ENCODE measurements at regions not wholly inside any gene's neighbourhood (a gene's known extent, or its start where the extent isn't known, plus 50 kb on each side); places are given as distances from the start of the nearest gene placed in this dataset.
"Not testable (repeated sequence)": the region's sequence is repeated elsewhere in the genome, so short reads cannot be mapped to it uniquely, and the experiment has no call there.

- H3K9me3 ChIP-seq (ENCODE audit: low read depth) = no peaks in the 10 kb centered on the region
- H3K9ac ChIP-seq = no peak overlapping the region
- no peaks in the 10 kb centered on the region for H4K20me1 ChIP-seq (ENCODE audit: insufficient read depth)
- H3K36me3 ChIP-seq (ENCODE audit: low read depth) = no peaks in the 10 kb centered on the region
- H3K4me1 ChIP-seq (ENCODE audit: insufficient read depth) = no peaks in the 10 kb centered on the region
- no peak for DNase-seq
- no peaks in the 10 kb centered on the region for H3K79me2 ChIP-seq (ENCODE audit: insufficient read depth)
- in situ Hi-C loops (cut with MboI) = no loop called here
- no peak overlapping the region for H3K27ac ChIP-seq
- H3K27me3 ChIP-seq (replicated peaks; ENCODE audit: insufficient read depth) = no peaks in the 10 kb centered on the region
- no peaks in the 10 kb centered on the region for H3F3A ChIP-seq (ENCODE audit: insufficient read depth)
- no peak for TF ChIP-seq EZH2phosphoT487 (IDR thresholded peaks at IDR 0.05; ENCODE audit: insufficient read depth, low read depth)
- no peak for TF ChIP-seq EZH2 (IDR thresholded peaks at IDR 0.05; ENCODE audit: insufficient read depth, poor library complexity, severe bottlenecking)
- no peak overlapping the region for H2AFZ ChIP-seq
- no peaks in the 10 kb centered on the region for H3K9me2 ChIP-seq (ENCODE audit: insufficient read depth)
- H3K4me2 ChIP-seq (ENCODE audit: unreplicated experiment) = no peak overlapping the region
- 57 to 68% methylated on average over 5 of the region's 5 CpGs for WGBS, 2 experiments (ENCODE audit: low coverage in 1 of 2, low lambda C conversion rate in 2 of 2, missing lambda C conversion rate in 2 of 2)
- H3K4me3 ChIP-seq = no peak overlapping the region
Measured at GRCh38 chr3:20924646-20925385, 738.8 kb upstream of the SGO1 start.

GRCh38 chr3:20921112-20921511 is 735.1 kb upstream of the SGO1 start:
- not testable (repeated sequence) for H3K36me3 ChIP-seq (ENCODE audit: low read depth); H3K4me2 ChIP-seq (ENCODE audit: unreplicated experiment)
- 83 to 89% methylated on average over 5 of the region's 5 CpGs for WGBS, 2 experiments (ENCODE audit: low coverage in 1 of 2, low lambda C conversion rate in 2 of 2, missing lambda C conversion rate in 2 of 2)

GRCh38 chr3:20916951-20917606 is 731.1 kb upstream of the SGO1 start:
- no peak overlapping the region for H3K9ac ChIP-seq
- no peaks in the 10 kb centered on the region for H3K9me2 ChIP-seq (ENCODE audit: insufficient read depth)
- no peak overlapping the region for H3K27ac ChIP-seq
- no peaks in the 10 kb centered on the region for H4K20me1 ChIP-seq (ENCODE audit: insufficient read depth)
- H2AFZ ChIP-seq = no peak overlapping the region
- no peaks in the 10 kb centered on the region for H3K79me2 ChIP-seq (ENCODE audit: insufficient read depth)
- H3K4me2 ChIP-seq (ENCODE audit: unreplicated experiment) = no peak overlapping the region
- no peak overlapping the region for H3K4me3 ChIP-seq
- no peaks in the 10 kb centered on the region for H3K27me3 ChIP-seq (replicated peaks; ENCODE audit: insufficient read depth)
- no peaks in the 10 kb centered on the region for H3F3A ChIP-seq (ENCODE audit: insufficient read depth)
- in situ Hi-C loops (cut with MboI) = no loop called here
- TF ChIP-seq EZH2 (IDR thresholded peaks at IDR 0.05; ENCODE audit: insufficient read depth, poor library complexity, severe bottlenecking) = no peak
- no peak for TF ChIP-seq EZH2phosphoT487 (IDR thresholded peaks at IDR 0.05; ENCODE audit: insufficient read depth, low read depth)
- WGBS, 2 experiments (ENCODE audit: low coverage in 1 of 2, low lambda C conversion rate in 2 of 2, missing lambda C conversion rate in 2 of 2) = 55 to 68% methylated on average over 6 of the region's 6 CpGs
- H3K36me3 ChIP-seq (ENCODE audit: low read depth) = no peaks in the 10 kb centered on the region
- H3K9me3 ChIP-seq (ENCODE audit: low read depth) = no peaks in the 10 kb centered on the region
- H3K4me1 ChIP-seq (ENCODE audit: insufficient read depth) = peaks cover 6% of the 10 kb centered on the region; the same call in 1 of the 2 replicates
- no peak for DNase-seq

More at GRCh38 chr3:20921112-20921511, 735.1 kb upstream of the SGO1 start:
- H3K79me2 ChIP-seq (ENCODE audit: insufficient read depth); H3K9me3 ChIP-seq (ENCODE audit: low read depth); H3K9ac ChIP-seq; H2AFZ ChIP-seq; H3K4me1 ChIP-seq (ENCODE audit: insufficient read depth); H3K27me3 ChIP-seq (replicated peaks; ENCODE audit: insufficient read depth); DNase-seq; H3K27ac ChIP-seq; H3F3A ChIP-seq (ENCODE audit: insufficient read depth); H4K20me1 ChIP-seq (ENCODE audit: insufficient read depth); in situ Hi-C loops (cut with MboI); H3K4me3 ChIP-seq; H3K9me2 ChIP-seq (ENCODE audit: insufficient read depth): not testable (repeated sequence)

- no peaks in the 10 kb centered on the region for H4K20me1 ChIP-seq (ENCODE audit: insufficient read depth)
- H3K4me2 ChIP-seq (ENCODE audit: unreplicated experiment) = no peak overlapping the region
- peaks cover 8% of the 10 kb centered on the region; the same call in 1 of the 2 replicates for H3K4me1 ChIP-seq (ENCODE audit: insufficient read depth)
- peaks cover 9% of the 10 kb centered on the region; the same call in 1 of the 2 replicates for H3F3A ChIP-seq (ENCODE audit: insufficient read depth)
- no peaks in the 10 kb centered on the region for H3K9me3 ChIP-seq (ENCODE audit: low read depth)
- WGBS, 2 experiments (ENCODE audit: low coverage in 1 of 2, low lambda C conversion rate in 2 of 2, missing lambda C conversion rate in 2 of 2) = 26 to 35% methylated on average over 2 of the region's 2 CpGs
- no peak overlapping the region for H2AFZ ChIP-seq
- H3K36me3 ChIP-seq (ENCODE audit: low read depth) = no peaks in the 10 kb centered on the region
- H3K27ac ChIP-seq = no peak overlapping the region
- no peaks in the 10 kb centered on the region for H3K79me2 ChIP-seq (ENCODE audit: insufficient read depth)
- no peaks in the 10 kb centered on the region for H3K9me2 ChIP-seq (ENCODE audit: insufficient read depth)
- H3K9ac ChIP-seq = no peak overlapping the region
- no peak overlapping the region for H3K4me3 ChIP-seq
- in situ Hi-C loops (cut with MboI) = no loop called here
- DNase-seq = no peak
- TF ChIP-seq EZH2 (IDR thresholded peaks at IDR 0.05; ENCODE audit: insufficient read depth, poor library complexity, severe bottlenecking) (no peak), EZH2phosphoT487 (IDR thresholded peaks at IDR 0.05; ENCODE audit: insufficient read depth, low read depth) (no peak)
- H3K27me3 ChIP-seq (replicated peaks; ENCODE audit: insufficient read depth) = no peaks in the 10 kb centered on the region
Measured at GRCh38 chr3:20914310-20914709, 728.3 kb upstream of the SGO1 start.
